ENCODE measurements at regions not wholly inside any gene's neighbourhood (a gene's known extent, or its start where the extent isn't known, plus 50 kb on each side); places are given as distances from the start of the nearest gene placed in this dataset.

GRCh38 chr13:29947839-29948238 lies 97.4 kb upstream of the UBL3 start:
- DNase-seq: no peak

- no peak for DNase-seq
These were observed 95.7 kb upstream of the UBL3 start for GRCh38 chr13:29946093-29946492.

- DNase-seq: no peak
These were observed 93.3 kb upstream of the UBL3 start for GRCh38 chr13:29943686-29944085.

- DNase-seq: no peak
These were observed 92.9 kb upstream of the UBL3 start for GRCh38 chr13:29943273-29943672.

GRCh38 chr13:29940715-29941114 lies 90.3 kb upstream of the UBL3 start:
- no peak for DNase-seq

- DNase-seq: no peak
These were observed 88.7 kb upstream of the UBL3 start for GRCh38 chr13:29939158-29939557.

- no peak for DNase-seq
These were observed 87.4 kb upstream of the UBL3 start for GRCh38 chr13:29937841-29938240.

- no peak for DNase-seq
These were observed 87.0 kb upstream of the UBL3 start for GRCh38 chr13:29937379-29937778.

- no peak for DNase-seq
These were observed 86.5 kb upstream of the UBL3 start for GRCh38 chr13:29936956-29937355.

GRCh38 chr13:29936051-29936813 lies 85.8 kb upstream of the UBL3 start:
- peak in 1 of 2 experiments; percentile 55 for DNase-seq

- DNase-seq: peak in 1 of 2 experiments; percentile 55
These were observed 85.0 kb upstream of the UBL3 start for GRCh38 chr13:29935309-29935981.

GRCh38 chr13:29934531-29935308 lies 84.3 kb upstream of the UBL3 start:
- DNase-seq: no peak

GRCh38 chr13:29933401-29933800 lies 83.0 kb upstream of the UBL3 start:
- no peak for DNase-seq

GRCh38 chr13:29931696-29932095 lies 81.3 kb upstream of the UBL3 start:
- DNase-seq: no peak

GRCh38 chr13:29929062-29929847 lies 78.8 kb upstream of the UBL3 start:
- no peak for DNase-seq

GRCh38 chr13:29926098-29926476 lies 75.7 kb upstream of the UBL3 start:
- DNase-seq: no peak

GRCh38 chr13:29925457-29926097 lies 75.2 kb upstream of the UBL3 start:
- peak; percentile 63 to 70 for DNase-seq

- no peak for DNase-seq
These were observed 74.3 kb upstream of the UBL3 start for GRCh38 chr13:29924482-29925350.

GRCh38 chr13:29923554-29924481 lies 73.4 kb upstream of the UBL3 start:
- peak; percentile 25 to 39 for DNase-seq

GRCh38 chr13:29922896-29923295 lies 72.5 kb upstream of the UBL3 start:
- DNase-seq: no peak

Measured in AML-193 (cell line).